ENCODE measurements at regions not wholly inside any gene's neighbourhood (a gene's known extent, or its start where the extent isn't known, plus 50 kb on each side); places are given as distances from the start of the nearest gene placed in this dataset.
"Not testable (repeated sequence)": the region's sequence is repeated elsewhere in the genome, so short reads cannot be mapped to it uniquely, and the experiment has no call there.

DNA sequence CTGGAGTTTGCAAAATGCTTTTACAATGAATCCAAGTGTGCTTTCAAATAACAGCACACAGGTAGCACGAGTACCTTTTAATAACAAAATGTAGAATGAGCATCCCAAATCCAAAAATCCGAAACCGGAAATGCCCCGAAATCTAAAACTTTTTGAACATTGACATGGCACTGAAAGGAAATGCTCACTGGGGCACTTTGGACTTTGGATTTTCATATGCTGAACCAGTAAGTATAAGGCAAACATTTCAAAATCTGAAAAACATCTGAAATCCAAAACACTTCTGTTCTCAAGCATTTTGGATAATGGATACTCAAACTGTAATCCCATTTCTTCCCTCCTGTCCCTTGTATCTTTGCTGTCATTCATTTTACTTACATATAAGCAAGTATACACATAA is 50.1 kb downstream of the GCNT4 start:
- DNase-seq (ENCODE audit: extremely low spot score, insufficient read length, low read depth) (no peak), FAIRE-seq (no peak)

- no peak for FAIRE-seq
- no peak for DNase-seq (ENCODE audit: extremely low spot score, insufficient read length, low read depth)
These were observed 56.4 kb downstream of the GCNT4 start for GRCh38 chr5:74995926-74996325.

DNA sequence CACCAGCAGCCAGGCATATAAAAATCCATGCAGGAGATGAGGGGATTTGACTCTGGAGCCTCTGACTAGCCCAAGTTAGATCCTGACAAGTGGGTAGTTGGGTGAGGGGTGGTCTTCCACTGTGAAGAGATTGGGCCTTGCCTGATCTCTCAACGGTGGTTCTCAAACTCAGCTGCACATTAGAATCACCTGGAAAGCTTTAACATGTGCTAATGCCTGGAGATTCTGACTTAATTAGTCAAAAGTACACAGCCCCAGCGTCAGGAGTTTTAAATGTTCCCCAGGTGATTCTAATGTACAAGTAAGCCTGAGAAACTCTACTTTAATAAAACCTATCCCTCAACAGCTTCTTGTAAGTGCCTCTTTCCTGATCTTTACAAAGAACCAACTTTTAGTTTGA is 57.5 kb downstream of the GCNT4 start:
- DNase-seq (ENCODE audit: extremely low spot score, insufficient read length, low read depth) = no peak
- no peak for FAIRE-seq

- no peak for FAIRE-seq
- no peak for DNase-seq (ENCODE audit: extremely low spot score, insufficient read length, low read depth)
These were observed 58.6 kb downstream of the GCNT4 start for GRCh38 chr5:74993743-74994142.

GRCh38 chr5:74992791-74993190 is 59.6 kb downstream of the GCNT4 start:
- FAIRE-seq = no peak

GRCh38 chr5:74991522-74991921 is 60.8 kb downstream of the GCNT4 start:
- FAIRE-seq = no peak
- no peak for DNase-seq (ENCODE audit: extremely low spot score, insufficient read length, low read depth)

More at GRCh38 chr5:74992791-74993190, 59.6 kb downstream of the GCNT4 start:
- DNase-seq (ENCODE audit: extremely low spot score, insufficient read length, low read depth) = no peak

GRCh38 chr5:74990194-74990593 is 62.2 kb downstream of the GCNT4 start:
- FAIRE-seq = no peak
- DNase-seq (ENCODE audit: extremely low spot score, insufficient read length, low read depth) = no peak

DNA sequence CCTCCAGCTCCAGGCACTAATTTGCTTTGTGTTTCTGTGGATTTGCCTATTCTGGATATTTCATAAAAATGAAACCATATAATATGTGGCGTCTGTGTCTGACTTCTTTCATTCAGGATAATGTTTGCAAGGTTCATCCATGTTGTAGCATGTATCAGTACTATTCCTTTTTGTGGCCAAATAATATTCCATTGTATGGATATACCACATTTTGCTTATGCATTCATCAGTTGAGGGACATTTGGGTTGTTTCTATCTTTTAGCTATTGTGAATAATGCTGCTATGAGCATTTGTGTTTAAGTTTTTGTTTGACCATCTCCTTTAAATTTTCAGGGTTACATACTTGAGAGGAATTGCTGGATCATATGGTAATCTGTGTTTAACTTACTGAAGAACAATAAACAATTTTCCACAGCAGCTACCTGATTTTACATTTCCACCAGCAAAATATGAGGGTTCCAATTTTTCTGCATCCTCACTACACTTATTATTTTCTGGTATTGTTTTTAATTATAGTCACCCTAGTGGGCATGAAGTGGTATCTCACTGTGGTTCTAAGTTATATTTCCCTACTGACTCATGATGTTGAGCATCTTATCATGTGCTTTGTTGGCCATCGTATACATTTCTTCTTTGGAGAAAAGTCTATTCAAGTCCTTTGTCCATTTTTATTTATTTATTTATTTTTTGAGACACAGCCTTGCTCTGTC is 63.9 kb downstream of the GCNT4 start:
- DNase-seq (ENCODE audit: extremely low spot score, insufficient read length, low read depth) (no peak), FAIRE-seq (no peak)

DNA sequence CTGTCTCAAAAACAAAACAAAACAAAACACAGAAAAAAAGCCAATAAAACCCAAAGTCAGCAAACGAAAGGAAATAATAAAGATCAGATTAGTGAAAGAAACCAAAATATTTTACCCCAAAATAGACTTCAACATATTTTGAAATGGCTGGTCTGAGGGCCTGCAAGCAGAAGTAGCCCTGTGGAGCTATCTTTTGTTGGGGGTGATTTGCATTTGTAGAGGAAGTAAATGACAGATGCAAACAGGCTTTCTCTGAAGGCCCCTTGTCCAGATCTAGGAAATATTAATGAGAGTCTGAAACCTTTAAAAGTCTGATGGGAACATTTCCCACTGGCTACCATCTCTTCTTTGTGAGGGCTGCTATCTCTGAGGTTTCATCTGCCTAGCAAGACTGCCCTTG is 74.0 kb downstream of the GCNT4 start:
- no peak for FAIRE-seq
- DNase-seq (ENCODE audit: extremely low spot score, insufficient read length, low read depth) = no peak

GRCh38 chr5:74977471-74977870 is 74.9 kb downstream of the GCNT4 start:
- no peak for FAIRE-seq
- DNase-seq (ENCODE audit: extremely low spot score, insufficient read length, low read depth) = no peak

- no peak for DNase-seq (ENCODE audit: extremely low spot score, insufficient read length, low read depth)
- no peak for FAIRE-seq
These were observed 75.7 kb downstream of the GCNT4 start for GRCh38 chr5:74976651-74977050.

- FAIRE-seq = no peak
- no peak for DNase-seq (ENCODE audit: extremely low spot score, insufficient read length, low read depth)
These were observed 76.8 kb downstream of the GCNT4 start for GRCh38 chr5:74975582-74975981.

DNA sequence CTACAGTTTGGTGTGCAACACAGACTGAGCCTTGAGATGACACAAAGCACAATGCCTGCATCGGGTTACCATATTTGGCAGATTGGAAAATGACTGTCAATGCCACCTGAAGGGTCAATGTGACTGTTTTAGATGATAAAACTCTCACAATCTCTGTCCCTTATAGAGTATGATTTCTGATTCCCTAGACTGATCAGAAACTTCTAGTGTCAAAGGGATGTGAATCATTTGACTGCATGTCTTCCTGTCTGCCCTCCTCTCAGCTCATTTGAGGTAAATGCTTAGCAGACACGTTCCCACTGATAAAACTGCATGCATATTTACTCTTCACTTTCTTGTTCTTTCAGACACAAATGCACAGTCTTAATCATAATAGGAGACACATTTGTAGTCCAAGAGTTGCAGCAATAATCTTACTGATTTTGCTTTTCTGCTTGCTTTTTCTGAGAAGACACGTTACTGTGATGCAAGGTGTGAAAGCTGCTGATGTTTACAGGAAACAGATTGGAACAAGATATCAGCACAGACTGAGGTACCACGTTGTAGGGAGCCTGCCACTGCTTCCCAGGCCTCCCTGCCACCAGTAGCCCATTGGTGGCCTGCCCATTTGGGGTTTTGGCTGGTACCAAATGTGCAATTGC is 77.8 kb downstream of the GCNT4 start:
- DNase-seq (ENCODE audit: extremely low spot score, insufficient read length, low read depth) = no peak

DNA sequence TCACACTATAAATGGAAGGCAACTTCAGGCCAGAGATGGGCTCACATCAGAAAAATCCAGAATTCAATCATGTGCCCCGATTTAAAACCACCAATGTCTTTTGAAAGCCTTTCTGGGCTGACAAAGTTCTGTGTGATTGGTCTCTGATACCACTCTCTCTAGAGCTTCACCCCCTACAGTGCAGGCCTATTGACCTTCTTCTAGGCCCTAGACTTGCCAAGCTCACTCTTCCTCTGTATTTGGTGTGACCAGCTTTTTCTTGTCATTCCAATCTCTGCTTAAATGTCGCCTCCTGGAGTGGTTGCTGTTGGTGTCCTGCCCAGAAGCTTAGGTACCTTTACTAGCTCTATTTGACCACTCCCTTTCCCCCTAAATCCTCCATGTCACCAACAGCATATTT is 78.7 kb downstream of the GCNT4 start:
- FAIRE-seq = no peak

More for the DNA sequence above, 77.8 kb downstream of the GCNT4 start:
- FAIRE-seq = no peak

DNA sequence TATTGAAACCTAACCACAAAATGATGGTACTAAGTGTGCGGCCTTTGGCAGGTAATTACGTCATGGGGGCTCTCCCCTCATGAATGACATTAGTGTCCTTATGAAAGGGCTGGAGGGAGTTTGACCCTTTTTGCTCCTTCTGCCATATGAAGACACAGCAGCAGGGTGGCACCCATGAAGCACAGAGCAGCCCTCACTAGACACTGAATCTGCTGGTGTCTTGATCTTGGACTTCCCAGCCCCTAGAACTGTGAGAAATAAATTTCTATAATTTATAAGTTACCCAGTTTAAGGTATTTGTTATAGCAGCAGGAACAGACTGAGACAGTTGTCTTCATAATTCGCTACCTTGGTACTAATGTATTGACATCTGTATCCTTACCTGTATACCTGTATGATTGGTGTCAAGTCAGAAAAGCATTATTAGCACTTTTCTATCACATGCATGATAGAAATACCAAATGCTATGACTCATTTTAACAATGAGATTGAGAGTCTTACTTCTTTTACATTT is 80.4 kb downstream of the GCNT4 start:
- DNase-seq (ENCODE audit: extremely low spot score, insufficient read length, low read depth) (no peak), FAIRE-seq (no peak)

More for the DNA sequence above, 78.7 kb downstream of the GCNT4 start:
- no peak for DNase-seq (ENCODE audit: extremely low spot score, insufficient read length, low read depth)

GRCh38 chr5:74970891-74971290 is 81.5 kb downstream of the GCNT4 start:
- FAIRE-seq; DNase-seq (ENCODE audit: extremely low spot score, insufficient read length, low read depth): not testable (repeated sequence)

GRCh38 chr5:74969726-74970125 is 82.6 kb downstream of the GCNT4 start:
- DNase-seq (ENCODE audit: extremely low spot score, insufficient read length, low read depth) (no peak), FAIRE-seq (no peak)

DNA sequence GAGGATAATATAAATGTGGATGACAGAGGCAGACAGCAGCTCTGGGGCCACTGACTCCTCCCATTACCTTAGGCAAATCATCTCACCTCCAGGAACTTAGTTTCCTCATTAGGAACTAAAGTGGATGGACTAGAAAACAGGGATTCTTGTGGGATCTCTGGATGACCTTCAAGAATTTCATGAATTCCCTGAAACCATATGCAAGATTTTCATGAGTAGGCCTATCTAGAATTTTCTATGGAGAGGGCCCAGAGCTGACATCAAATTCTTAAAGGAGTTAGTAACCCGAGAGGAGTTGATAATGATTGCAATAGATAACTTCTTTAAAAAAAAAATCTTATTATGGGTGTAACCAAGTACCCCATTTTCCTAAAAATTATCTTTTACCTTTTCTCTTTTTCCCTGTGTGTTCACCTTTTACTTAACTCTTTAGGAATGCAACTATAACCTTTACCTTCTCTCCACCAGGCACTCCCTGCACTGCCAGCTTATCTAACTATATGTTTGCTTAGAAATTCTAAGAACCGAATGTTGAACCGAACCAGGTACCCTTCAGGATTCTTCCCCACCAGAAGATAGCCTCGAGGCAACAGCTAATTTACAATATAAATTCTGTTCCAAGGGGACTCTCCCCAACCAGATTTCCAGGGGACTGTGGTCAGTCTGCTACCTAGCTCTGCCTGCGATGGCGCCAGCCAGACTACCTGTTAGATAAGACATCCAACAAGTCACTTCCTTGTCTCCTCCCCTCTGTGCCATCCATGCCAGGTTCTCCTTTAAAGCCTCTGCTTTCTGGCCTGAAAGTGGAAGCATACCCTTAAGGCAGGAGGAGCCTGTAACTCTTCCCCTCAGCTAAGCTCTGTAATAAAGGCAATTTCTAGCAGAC is 86.0 kb downstream of the GCNT4 start:
- FAIRE-seq (no peak), DNase-seq (ENCODE audit: extremely low spot score, insufficient read length, low read depth) (no peak)

GRCh38 chr5:74963407-74963806 is 89.0 kb downstream of the GCNT4 start:
- DNase-seq (ENCODE audit: extremely low spot score, insufficient read length, low read depth) (no peak), FAIRE-seq (no peak)

GRCh38 chr5:74957906-74958305 is 91.7 kb upstream of the FAM169A start:
- no peak for DNase-seq (ENCODE audit: extremely low spot score, insufficient read length, low read depth)
- no peak for FAIRE-seq
